GM23248 (cell line): ENCODE measurements at regions not wholly inside any gene's neighbourhood (a gene's known extent, or its start where the extent isn't known, plus 50 kb on each side); places are given as distances from the start of the nearest gene placed in this dataset.

Source experiments
- DNase-seq: peaks from one replicate; pipeline ENCODE4 v3.0.0-alpha.2; 2015
- H2AFZ ChIP-seq: fragments of 200-600 bp; sonication (generic); 2 replicates; pipeline ENCODE4 v1.6.1; 2016; ENCODE audit warnings: antibody characterized with exemption
- H3F3A ChIP-seq: fragments of 200-600 bp; sonication (generic); 2 replicates; pipeline ENCODE4 v1.6.1; 2016; ENCODE audit warnings: mild to moderate bottlenecking, antibody characterized with exemption, mixed run types; ENCODE audit not compliant: insufficient read depth
- H3K27ac ChIP-seq: fragments of 200-600 bp; sonication (generic); 2 replicates; pipeline ENCODE4 v1.5.1; 2016; ENCODE audit warnings: mild to moderate bottlenecking
- H3K27me3 ChIP-seq: fragments of 200-600 bp; sonication (generic); replicated peaks from 2 replicates; pipeline ENCODE4 v1.6.1; 2016; ENCODE audit warnings: mild to moderate bottlenecking; ENCODE audit not compliant: insufficient read depth
- H3K36me3 ChIP-seq: fragments of 200-600 bp; sonication (generic); 2 replicates; pipeline ENCODE4 v1.6.1; 2016; ENCODE audit warnings: low read depth, mild to moderate bottlenecking
- H3K4me1 ChIP-seq: fragments of 200-600 bp; sonication (generic); 2 replicates; pipeline ENCODE4 v1.6.1; 2016; ENCODE audit warnings: mild to moderate bottlenecking; ENCODE audit not compliant: insufficient read depth
- H3K4me2 ChIP-seq: fragments of 200-600 bp; sonication (generic); one replicate; pipeline ENCODE4 v1.6.1; 2016; ENCODE audit warnings: mild to moderate bottlenecking; ENCODE audit not compliant: unreplicated experiment
- H3K4me3 ChIP-seq: fragments of 200-600 bp; sonication (generic); 2 replicates; pipeline ENCODE4 v1.5.1; 2016; ENCODE audit warnings: mild to moderate bottlenecking
- H3K79me2 ChIP-seq: fragments of 200-600 bp; sonication (generic); 2 replicates; pipeline ENCODE4 v1.6.1; 2016; ENCODE audit warnings: mild to moderate bottlenecking; ENCODE audit not compliant: insufficient read depth
- H3K9ac ChIP-seq: fragments of 200-600 bp; sonication (generic); 2 replicates; pipeline ENCODE4 v1.6.1; 2016; ENCODE audit warnings: mild to moderate bottlenecking
- H3K9me2 ChIP-seq: fragments of 200-600 bp; sonication (generic); 2 replicates; pipeline ENCODE4 v1.6.1; 2016; ENCODE audit warnings: mixed run types, mild to moderate bottlenecking, moderate library complexity; ENCODE audit not compliant: insufficient read depth
- H3K9me3 ChIP-seq: fragments of 200-600 bp; sonication (generic); one replicate; pipeline ENCODE4 v1.6.1; 2017; ENCODE audit warnings: low read depth
- H4K20me1 ChIP-seq: fragments of 200-600 bp; sonication (generic); 2 replicates; pipeline ENCODE4 v1.6.0; 2016; ENCODE audit not compliant: insufficient read depth
- EZH2 ChIP-seq: fragments of 200-600 bp; sonication (generic); IDR thresholded peaks from 2 replicates; pipeline ENCODE4 v1.6.1; 2018; ENCODE audit warnings: antibody characterized with exemption, mild to moderate bottlenecking; ENCODE audit not compliant: insufficient read depth, poor library complexity, severe bottlenecking
- EZH2phosphoT487 ChIP-seq: fragments of 200-600 bp; sonication (generic); IDR thresholded peaks from 2 replicates; pipeline ENCODE4 v1.6.1; 2018; ENCODE audit warnings: antibody characterized with exemption, moderate library complexity, mild to moderate bottlenecking, low read depth; ENCODE audit not compliant: insufficient read depth
- WGBS, 2 experiments: methylation state at CpG; one replicate each; pipeline ENCODE4 v1.1.6; 2015 to 2017; ENCODE audit warnings: low lambda C conversion rate in 2 of 2, low coverage in 1 of 2; ENCODE audit errors: missing lambda C conversion rate in 2 of 2; 5-methylcytosine and 5-hydroxymethylcytosine counted together
- in situ Hi-C: fragments of 300-500 bp; cut with MboI; formaldehyde crosslinking; loops from 2 replicates; pipeline ENCODE4 v1.15.0; 2020

DNA sequence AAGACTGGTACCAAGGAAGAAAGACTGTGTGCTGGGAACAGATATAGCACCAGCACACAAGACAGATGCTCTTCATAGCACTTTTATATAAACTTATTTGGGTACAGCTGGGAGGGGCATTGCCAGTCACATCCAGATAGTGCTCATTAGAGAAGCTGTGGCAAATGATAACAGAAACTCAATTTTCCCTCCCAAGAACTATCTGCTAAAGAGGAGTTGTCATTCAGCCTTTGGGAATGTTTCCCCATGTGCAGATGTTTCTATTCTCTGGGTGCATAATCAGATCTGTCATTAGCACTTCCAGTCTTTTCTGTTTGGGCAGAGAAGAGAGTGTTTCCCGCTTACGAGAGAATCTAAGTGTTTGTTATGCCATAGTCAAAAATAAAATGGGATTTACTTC, 714.9 kb upstream of the MDGA2 start:
- H3K4me2 ChIP-seq = no peak overlapping the region
- H3K4me1 ChIP-seq = no peaks in the 10 kb centered on the region
- no peak overlapping the region for H3K27ac ChIP-seq
- H3K4me3 ChIP-seq = no peak overlapping the region
- H3K27me3 ChIP-seq = no peaks in the 10 kb centered on the region
- no peaks in the 10 kb centered on the region for H3K36me3 ChIP-seq
- WGBS, 2 experiments = 62% methylated on average over 2 of the region's 2 CpGs
- H3K9ac ChIP-seq = no peak overlapping the region
- in situ Hi-C loops = no loop called here
- H3F3A ChIP-seq = no peaks in the 10 kb centered on the region
- no peaks in the 10 kb centered on the region for H3K79me2 ChIP-seq
- H3K9me2 ChIP-seq = no peaks in the 10 kb centered on the region
- H2AFZ ChIP-seq = no peak overlapping the region
- H3K9me3 ChIP-seq = no peaks in the 10 kb centered on the region
- TF ChIP-seq EZH2 (no peak), EZH2phosphoT487 (no peak)
- no peaks in the 10 kb centered on the region for H4K20me1 ChIP-seq
- no peak for DNase-seq

DNA sequence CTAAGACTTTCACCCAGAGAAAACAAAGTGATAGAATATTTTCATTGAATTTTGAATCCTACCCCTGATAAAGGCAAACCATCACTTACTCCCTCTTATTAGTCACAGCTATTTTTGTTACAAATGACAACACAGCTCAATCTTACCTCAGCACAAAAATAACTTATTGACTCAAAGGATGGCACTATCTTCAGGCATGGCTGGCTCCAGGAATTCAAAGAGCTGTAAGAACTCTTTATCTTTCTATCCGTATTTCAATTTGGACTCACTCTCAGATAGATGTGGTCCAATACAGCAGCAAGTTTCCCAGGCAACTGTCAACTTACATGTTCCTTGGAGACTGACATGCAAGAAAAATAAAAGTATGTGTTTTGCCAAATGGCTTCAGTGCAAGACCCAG, 709.4 kb upstream of the MDGA2 start:
- Histone ChIP-seq H4K20me1 (no peaks in the 10 kb centered on the region), H3K27ac (no peak overlapping the region), H3K36me3 (no peaks in the 10 kb centered on the region), H3K9me3 (no peaks in the 10 kb centered on the region), H3K27me3 (no peaks in the 10 kb centered on the region), H3K4me2 (no peak overlapping the region), H3K9me2 (no peaks in the 10 kb centered on the region), H3K79me2 (no peaks in the 10 kb centered on the region), H3K4me1 (no peaks in the 10 kb centered on the region), H2AFZ (no peak overlapping the region), H3K9ac (no peak overlapping the region), H3F3A (no peaks in the 10 kb centered on the region), H3K4me3 (no peak overlapping the region)
- TF ChIP-seq EZH2phosphoT487 (no peak), EZH2 (no peak)
- 27 to 32% methylated on average over 1 of the region's 1 CpG for WGBS, 2 experiments
- DNase-seq = no peak
- in situ Hi-C loops = no loop called here

DNA sequence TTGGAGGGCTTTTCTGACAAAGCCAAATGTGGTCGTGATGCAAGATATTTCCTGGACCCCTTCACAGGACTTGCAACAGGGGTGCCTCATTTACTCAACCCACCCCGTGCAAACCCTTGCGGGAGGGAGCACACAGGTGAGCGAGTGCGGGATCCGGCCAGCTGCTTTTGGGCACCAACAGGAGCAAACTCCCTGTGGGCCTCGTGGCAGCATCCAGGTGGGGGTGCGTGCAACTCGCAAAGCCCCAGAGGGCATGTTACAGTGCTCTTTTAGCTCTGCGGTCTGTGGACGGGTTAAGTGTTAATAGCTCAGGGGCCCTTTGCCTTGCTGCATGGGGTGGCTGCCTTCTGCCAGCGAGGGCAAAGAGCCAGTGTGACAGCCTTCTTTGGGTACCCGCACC, 707.6 kb upstream of the MDGA2 start:
- no peak for DNase-seq
- Histone ChIP-seq H3K79me2 (no peaks in the 10 kb centered on the region), H2AFZ (no peak overlapping the region), H3K27me3 (no peaks in the 10 kb centered on the region), H3K9me2 (no peaks in the 10 kb centered on the region), H3K4me3 (no peak overlapping the region), H3K4me2 (no peak overlapping the region), H3K9me3 (no peaks in the 10 kb centered on the region), H3K4me1 (no peaks in the 10 kb centered on the region), H3K27ac (no peak overlapping the region), H4K20me1 (no peaks in the 10 kb centered on the region), H3K36me3 (no peaks in the 10 kb centered on the region), H3K9ac (no peak overlapping the region), H3F3A (no peaks in the 10 kb centered on the region)
- WGBS, 2 experiments = 50 to 59% methylated on average over 13 of the region's 13 CpGs
- no peak for TF ChIP-seq EZH2
- no peak for TF ChIP-seq EZH2phosphoT487
- in situ Hi-C loops = no loop called here

DNA sequence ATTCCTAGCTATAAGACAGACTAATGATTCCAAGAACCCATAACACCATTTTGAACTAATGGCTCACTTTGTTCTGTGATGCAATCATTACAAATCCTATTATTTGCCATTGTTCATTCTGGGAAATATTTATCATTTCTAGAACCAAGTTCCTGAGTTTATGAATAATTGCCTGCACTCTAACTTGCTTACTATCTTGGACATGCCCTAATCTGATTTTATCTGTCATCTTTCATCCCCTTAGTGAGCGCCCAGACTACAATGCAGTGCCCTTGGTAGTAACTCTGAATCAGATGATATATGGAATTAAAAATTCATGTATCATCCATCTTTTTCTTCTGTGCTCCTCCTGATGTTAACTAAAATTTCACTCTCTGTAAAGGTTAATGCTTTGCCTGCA, 703.1 kb upstream of the MDGA2 start:
- Histone ChIP-seq H3K27ac (no peak overlapping the region), H2AFZ (no peak overlapping the region), H3K4me3 (no peak overlapping the region), H3K9me3 (no peaks in the 10 kb centered on the region), H3K4me2 (no peak overlapping the region), H4K20me1 (no peaks in the 10 kb centered on the region), H3K79me2 (no peaks in the 10 kb centered on the region), H3K36me3 (no peaks in the 10 kb centered on the region), H3K27me3 (no peaks in the 10 kb centered on the region), H3F3A (no peaks in the 10 kb centered on the region), H3K9me2 (no peaks in the 10 kb centered on the region), H3K4me1 (no peaks in the 10 kb centered on the region), H3K9ac (no peak overlapping the region)
- in situ Hi-C loops = no loop called here
- TF ChIP-seq EZH2phosphoT487 (no peak), EZH2 (no peak)
- 5 to 19% methylated on average over 1 of the region's 1 CpG for WGBS, 2 experiments
- no peak for DNase-seq

DNA sequence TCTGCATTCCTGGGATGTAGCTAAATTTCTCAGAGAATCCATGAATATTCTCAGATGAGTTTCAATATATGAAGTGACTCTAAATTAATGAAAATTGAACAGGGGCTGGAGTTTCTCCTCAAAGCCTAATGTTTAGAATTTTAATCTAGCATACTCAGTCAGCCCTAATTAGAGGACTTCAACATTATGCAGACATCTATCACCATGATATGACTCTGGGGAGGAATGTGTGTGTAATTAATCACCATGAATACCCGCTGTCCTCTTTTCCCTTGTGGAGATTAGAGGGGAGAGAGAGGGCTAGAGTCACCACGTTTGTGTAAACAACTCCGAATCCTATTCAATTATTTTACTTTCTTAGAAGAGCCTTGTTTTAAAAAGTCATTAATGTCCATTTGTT, 698.6 kb upstream of the MDGA2 start:
- Histone ChIP-seq H3K27me3 (no peaks in the 10 kb centered on the region), H3K9me2 (no peaks in the 10 kb centered on the region), H3K27ac (no peak overlapping the region), H3K9ac (no peak overlapping the region), H3K4me2 (no peak overlapping the region), H3K79me2 (no peaks in the 10 kb centered on the region), H4K20me1 (no peaks in the 10 kb centered on the region), H3K36me3 (no peaks in the 10 kb centered on the region), H3K9me3 (no peaks in the 10 kb centered on the region), H3F3A (no peaks in the 10 kb centered on the region), H3K4me3 (no peak overlapping the region), H3K4me1 (no peaks in the 10 kb centered on the region), H2AFZ (no peak overlapping the region)
- DNase-seq = no peak
- in situ Hi-C loops = no loop called here
- WGBS, 2 experiments = 0 to 2% methylated on average over 3 of the region's 3 CpGs
- TF ChIP-seq EZH2phosphoT487 = no peak
- no peak for TF ChIP-seq EZH2
